DOHH2 (cell line): ENCODE measurements at regions not wholly inside any gene's neighbourhood (a gene's known extent, or its start where the extent isn't known, plus 50 kb on each side); places are given as distances from the start of the nearest gene placed in this dataset.

Experiments
- EZH2phosphoT487 ChIP-seq: fragments of 200-600 bp; sonication (generic); IDR thresholded peaks from 2 replicates; pipeline ENCODE4 v1.6.1; 2017; ENCODE audit warnings: borderline replicate concordance, mild to moderate bottlenecking, antibody characterized with exemption, low read length, moderate library complexity, mixed read lengths
- TF ChIP-seq, protein P1 (sequence below): fragments of 200-600 bp; sonication (generic); IDR thresholded peaks from one replicate; pipeline ENCODE4 v1.5.1; 2014; ENCODE audit warnings: antibody characterized with exemption, mild to moderate bottlenecking, low read depth, low read length; ENCODE audit not compliant: poor library complexity, severe bottlenecking

DNA sequence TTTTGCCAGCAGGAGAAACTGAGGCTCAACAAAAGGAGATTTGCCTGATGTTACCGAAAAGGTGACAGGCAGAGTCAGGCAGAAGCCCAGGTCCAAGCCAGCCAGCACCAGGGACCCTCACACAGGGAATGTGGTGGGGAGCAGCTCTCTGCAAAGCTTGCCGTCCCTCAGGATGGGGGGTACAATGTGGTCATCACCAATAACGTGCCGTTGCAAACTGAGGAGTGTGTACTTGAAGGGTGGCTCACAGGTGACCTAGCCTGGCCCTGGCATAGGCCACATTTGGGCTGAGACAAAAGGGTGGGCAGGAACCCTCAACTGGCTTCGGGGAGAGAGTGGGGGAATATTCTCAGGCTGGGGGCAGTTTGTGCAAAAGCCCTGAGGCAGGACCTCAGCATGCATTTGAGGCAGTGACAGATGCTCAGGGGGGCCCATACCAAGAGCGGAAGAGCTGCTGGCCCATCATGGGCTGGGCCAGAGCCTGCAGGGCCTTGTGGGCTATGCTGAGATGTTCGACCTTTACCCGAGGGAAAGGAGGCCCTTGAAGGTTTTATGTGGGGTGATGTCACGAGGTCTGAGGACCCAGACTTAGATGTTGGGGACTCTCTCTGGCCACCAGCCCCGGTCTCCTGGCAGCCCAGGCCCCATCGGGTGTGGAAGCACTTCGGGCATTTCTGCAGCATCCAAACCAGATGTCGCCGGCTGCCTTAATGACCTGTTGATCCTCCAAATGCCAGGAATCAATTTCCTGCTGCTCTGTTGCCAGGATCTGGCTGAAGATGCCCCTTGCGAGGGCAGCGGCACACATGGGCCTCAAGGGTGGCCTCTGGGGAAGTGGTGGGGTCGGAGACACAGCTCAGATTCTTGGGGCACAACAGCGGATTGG, 57.4 kb upstream of the SHISAL1 start:
- TF ChIP-seq EZH2phosphoT487 = no peak
- TF ChIP-seq, protein P1, sequence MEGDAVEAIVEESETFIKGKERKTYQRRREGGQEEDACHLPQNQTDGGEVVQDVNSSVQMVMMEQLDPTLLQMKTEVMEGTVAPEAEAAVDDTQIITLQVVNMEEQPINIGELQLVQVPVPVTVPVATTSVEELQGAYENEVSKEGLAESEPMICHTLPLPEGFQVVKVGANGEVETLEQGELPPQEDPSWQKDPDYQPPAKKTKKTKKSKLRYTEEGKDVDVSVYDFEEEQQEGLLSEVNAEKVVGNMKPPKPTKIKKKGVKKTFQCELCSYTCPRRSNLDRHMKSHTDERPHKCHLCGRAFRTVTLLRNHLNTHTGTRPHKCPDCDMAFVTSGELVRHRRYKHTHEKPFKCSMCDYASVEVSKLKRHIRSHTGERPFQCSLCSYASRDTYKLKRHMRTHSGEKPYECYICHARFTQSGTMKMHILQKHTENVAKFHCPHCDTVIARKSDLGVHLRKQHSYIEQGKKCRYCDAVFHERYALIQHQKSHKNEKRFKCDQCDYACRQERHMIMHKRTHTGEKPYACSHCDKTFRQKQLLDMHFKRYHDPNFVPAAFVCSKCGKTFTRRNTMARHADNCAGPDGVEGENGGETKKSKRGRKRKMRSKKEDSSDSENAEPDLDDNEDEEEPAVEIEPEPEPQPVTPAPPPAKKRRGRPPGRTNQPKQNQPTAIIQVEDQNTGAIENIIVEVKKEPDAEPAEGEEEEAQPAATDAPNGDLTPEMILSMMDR = no peak
